GM21786 (cell line): ENCODE measurements at regions not wholly inside any gene's neighbourhood (a gene's known extent, or its start where the extent isn't known, plus 50 kb on each side); places are given as distances from the start of the nearest gene placed in this dataset.
"Not testable (repeated sequence)": the region's sequence is repeated elsewhere in the genome, so short reads cannot be mapped to it uniquely, and the experiment has no call there.

Experiments used
- ATAC-seq: cut with Tn5 transposase; IDR thresholded peaks from one replicate; pipeline ENCODE4 v1.9.1; 2021; ENCODE audit not compliant: unreplicated experiment

DNA sequence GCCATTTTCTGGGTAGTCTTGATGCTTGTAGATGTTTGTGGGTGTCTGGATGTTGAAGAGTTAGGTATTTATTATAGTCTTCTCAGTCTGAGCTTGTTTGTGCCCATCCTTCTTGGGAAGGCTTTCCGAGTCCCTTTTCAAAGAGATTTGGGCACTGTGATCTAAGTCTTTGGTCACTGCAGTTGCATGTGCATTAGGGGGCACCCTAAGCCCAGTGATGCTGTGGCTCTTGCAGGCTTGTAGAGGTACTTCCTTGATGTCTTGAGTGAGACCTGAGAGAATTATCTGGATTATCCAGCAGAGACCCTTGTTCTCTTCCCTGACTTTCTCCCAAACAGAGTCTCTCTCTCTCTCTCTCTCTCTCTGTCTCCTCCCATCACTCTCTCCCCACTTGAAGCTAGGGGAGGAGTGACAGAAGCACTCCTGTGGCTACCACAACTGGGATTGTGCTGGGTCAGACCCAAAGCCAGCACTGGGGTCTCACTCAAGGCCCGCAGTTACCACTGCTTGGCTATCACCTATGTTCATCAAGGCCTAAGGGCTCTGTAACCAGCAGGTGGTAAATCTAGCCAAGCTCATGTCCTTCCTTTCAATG is 68.5 kb downstream of the TMCO5A start:
- no peak for ATAC-seq

DNA sequence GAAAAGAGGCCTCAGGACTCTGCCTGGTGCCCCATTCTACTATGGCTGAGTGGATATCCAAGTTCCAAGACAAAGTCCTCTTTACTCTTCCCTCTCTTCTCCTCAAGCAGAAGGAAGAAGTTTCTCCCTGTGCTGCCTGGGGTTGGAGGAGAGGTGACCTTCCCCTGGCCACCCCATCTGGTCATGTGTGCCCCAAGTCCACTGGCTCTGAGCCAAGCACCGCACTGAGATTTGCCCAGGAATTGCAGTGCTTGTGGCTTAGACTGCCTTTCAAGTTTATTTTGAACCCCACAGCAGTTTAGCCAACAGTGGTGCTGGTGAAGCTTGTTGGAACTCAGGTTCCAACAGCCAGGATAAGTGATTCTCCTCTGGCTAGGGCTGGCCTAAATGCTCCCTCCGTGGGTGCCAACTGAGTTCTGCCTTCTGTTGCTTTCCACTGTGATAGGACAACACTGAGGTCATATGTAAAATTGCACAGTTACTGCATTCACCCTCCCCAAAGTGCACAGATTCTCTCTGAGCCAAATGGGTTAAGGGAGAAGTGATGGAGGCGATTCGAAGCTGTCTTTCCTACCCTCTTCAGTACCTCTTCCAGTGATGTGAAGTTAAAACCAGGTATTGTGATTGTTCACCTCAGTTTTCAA is 69.9 kb downstream of the TMCO5A start:
- ATAC-seq, result no peak

DNA sequence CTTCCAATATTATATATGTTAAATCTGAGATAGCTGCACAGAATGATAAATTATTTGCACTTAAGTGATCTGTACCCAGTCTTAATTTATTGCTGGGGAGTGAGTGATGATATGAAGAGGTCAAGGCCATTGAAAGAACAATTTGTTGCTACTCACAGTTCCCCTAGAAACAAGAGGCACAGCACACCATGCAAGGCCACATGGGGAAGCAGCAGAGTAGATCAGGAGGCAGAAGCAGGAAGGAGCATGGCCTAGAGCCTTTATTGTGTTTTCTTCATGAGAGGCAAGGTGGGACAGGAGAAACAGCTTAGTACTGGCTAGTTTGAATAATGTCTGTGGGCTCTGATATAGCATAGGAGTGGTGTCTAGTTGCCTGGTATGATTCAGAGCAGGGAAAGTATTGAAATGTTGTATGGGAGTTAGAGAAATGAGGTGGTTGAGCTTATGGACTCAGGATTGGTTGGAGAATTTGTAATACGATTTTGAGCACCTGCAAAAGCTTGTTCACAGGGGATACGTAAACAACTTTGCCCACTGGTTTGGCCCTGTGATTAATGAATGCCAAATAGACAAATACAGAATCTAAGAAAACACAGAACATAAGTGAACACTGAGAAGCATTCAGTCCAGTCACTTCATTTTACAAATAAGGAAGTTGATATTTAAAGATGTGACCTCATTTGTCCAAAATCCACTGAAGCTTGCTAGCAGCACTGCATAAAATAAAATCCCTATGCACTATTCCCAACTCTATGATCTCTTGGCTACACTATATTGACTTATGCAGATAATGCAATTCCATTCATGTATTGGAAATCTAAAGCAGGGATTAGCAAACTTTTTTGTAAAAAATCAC is 71.7 kb downstream of the TMCO5A start:
- no peak for ATAC-seq

DNA sequence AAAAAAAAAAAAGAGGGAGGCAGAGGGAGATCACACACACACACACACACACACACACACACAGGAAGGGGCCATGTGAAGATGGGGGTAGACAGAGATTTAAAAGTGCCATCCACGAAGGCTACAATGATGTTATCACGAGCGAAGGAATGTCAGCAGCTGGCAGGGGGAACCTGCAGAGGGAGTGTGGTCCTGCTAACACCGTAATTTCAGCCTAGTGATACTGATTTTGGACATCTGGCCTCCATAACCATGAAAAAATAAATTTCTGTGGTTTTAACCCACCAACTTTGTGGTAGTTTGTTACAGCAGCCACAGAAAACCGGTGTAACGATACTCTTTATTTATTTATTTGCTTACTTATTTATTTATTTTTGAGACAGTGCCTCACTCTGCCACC is 76.0 kb downstream of the TMCO5A start:
- ATAC-seq, result no peak

DNA sequence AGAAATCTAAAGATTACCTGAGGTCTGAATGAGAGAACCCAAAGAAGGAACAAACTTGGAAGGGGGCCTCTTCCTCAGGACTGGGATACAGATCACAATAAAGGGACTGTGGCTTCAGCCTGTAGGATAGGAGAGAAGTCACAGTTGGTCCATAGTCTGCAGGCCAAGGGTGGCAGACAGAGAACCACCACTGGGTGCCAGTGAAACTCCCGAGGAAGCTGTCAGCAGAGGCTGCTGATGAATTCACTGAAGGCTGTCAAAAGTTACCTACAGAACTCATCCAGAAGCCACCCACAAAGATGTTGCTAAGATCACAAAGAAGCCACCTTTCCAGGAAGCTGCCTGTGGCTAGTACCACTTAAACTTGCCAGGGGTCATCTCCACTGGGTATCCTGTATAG is 78.5 kb downstream of the TMCO5A start:
- no peak for ATAC-seq

DNA sequence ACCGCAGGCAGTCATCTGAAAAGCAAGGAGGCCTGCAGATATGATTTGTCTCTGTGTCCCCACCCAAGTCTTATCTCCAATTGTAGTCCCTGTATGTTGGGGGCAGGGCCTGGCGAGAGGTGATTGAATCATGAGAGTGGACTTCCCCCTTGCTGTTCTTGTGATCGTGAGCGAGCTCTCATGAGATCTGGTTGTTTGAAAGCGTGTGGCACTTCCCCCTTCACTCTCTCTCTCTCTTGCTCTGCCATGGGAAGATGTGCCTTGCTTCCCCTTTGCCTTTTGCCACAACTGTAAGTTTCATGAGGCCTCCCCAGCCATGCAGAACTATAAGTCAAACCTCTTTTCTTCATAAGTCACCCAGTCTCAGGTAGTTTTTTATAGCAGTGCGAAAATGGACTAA is 83.3 kb downstream of the TMCO5A start:
- no peak for ATAC-seq

DNA sequence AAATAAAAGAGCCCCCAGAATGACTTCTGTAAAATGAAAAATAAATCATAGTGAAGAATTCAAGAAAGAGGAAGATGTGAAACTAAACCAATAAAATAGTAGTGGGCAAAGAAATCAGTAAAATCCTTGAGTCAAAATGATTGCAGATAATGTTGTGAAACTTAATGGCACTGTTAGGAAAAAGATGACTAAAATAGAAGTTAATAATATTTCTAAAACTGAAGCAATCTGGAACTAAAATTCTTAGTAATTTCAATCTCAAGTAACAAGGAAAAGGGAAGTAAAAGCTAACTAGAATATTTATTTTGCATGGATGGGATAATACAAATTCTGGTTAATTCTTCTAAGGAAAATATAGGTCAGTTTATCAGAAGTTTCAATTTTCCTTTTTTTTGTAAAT is 84.6 kb downstream of the TMCO5A start:
- no peak for ATAC-seq

DNA sequence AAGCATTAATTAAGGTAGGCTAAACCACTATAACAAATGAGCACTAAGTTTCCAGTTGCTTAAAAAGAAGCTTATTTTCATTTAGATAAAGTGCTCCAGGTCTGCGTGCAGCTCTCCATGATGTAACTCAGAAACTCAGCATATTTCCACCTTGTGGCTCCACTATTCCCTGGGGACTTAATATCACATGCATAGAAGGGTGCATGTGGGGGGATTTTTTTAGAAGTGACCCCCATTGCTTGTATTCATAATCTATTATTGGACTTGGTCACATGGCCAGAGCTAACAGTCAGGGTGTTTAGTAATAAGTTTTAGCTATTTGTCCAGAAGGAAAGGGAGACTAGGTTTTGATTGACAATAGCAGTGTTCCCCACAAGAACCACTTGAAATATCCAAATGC is 86.8 kb downstream of the TMCO5A start:
- peak; percentile 62 for ATAC-seq

DNA sequence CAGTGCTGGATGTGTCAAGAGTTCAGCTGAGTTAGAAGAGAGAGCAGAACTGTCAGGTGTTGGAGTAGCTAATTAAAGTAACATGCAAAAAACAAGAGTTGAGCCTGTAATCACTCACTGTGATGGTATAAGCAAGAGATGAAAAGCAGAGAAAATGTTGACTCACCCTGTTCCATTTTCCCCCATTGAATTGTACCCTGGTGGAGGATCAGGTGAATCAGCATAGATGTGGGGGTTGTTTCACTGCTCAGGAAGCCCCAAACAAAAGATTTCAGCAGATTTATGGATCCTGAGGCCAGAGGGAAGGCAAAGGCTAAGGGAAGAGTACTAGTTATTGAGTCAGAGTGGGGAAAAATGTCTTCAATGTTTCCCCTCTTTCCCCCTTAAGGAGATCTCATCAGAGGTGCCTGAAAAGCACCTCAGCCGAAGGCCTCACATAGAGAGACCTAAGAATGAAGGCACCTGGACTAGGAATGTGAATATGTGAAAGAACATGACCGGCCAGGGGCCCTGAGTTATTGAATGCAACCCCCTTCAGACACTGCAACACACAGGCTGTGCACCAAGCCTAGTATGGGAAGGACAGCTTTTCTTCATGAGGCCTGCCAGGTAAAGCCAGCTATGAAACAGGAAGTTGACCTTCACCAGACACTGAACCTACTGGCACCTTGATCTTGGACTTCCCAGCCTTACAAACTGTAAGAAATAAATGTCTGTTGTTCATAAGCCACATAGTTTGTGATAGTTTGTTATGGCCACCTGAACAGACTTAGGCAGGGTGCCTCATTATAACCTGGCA is 90.1 kb downstream of the TMCO5A start:
- ATAC-seq, result no peak

DNA sequence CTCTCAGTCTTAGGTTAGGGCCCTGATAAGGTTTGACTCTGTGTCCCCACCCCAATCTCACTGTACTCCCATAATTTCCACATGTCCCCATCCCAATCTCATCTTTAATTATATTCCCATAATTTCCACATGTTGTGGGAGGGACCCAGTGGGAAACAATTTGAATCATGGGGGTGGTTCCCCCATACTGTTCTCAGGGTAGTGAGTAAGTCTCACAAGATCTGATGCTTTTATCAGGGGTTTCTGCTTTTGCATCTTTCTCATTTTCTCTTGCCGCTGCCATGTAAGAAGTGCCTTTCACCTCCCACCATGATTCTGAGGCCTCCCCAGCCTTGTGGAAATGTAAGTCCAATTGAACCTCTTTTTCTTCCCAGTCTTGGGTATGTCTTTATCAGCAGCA is 91.2 kb downstream of the TMCO5A start:
- not testable (repeated sequence) for ATAC-seq

DNA sequence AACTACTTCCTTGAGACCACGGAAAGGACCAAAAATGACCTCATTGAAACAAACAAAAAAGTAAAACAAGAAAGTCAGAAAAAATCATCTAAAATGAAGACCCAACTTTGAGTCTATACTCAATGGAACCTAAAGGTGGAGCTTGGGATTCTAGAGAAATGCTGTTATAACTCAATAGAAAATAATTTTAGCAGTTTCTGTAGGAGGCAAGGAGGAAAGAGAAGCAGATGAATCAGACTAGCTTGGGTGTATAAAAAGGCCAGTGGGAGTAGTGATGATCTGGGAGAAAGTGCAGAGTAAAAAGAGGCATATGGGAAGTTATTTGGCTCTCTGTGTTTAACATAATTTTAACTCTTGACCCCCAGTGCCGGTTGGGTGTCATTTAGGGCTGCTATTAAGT is 94.4 kb downstream of the TMCO5A start:
- no peak for ATAC-seq

DNA sequence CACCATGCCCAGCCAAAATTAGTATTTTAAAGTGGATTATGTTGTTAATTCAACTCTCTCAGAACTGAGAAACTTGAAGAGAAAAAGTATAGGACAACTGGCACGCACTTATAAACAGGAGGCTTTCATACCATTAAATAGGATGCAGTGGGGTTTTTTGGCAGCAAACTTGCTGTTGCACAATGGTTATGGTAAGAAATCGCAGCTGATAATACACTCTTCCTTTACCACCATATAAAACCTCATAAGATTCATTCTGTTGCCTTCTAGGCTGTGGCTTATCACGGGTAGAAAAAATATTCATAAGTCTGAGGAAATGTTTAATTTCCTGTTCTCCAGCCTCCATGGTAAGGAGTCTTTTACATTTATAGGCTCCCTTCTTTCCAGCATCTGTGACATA is 95.3 kb downstream of the TMCO5A start:
- no peak for ATAC-seq

DNA sequence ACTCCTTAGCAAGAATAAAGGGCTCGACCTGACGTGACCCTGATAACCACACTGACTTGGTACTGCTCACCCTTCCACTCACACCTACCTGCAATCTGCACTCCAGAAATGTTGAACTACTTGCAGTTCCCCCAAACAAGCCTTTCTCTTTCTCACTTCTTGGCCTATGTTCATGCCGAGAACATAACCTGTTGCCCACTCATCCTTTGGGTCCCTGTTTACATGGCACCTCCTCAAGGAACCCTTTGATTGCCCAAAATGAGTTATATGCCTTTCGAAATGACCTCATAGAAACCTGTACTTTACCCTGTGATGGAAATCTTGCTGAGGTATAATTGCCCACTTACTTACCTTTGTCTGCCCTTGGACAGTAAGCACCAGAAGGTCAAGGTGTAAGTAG is 96.2 kb downstream of the TMCO5A start:
- ATAC-seq, result no peak

DNA sequence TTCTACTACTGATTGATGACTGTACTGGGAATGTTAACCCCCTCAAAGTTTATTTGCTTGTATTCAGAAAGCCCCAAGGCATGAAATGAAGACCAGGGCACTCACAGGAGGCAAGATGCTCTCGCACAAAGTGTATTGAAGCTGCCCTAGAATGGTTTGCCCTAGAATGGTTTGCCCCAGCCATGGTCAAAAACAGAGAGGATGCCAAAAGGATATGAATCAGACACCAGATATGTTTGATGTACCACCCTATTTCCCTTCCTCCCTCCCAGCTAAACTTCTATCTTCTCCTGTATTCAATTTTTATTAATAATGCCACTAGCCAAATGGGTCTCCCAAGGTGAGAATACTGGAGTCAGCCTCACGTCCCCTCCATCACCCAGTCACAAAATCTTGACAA is 101.3 kb downstream of the TMCO5A start:
- no peak for ATAC-seq

DNA sequence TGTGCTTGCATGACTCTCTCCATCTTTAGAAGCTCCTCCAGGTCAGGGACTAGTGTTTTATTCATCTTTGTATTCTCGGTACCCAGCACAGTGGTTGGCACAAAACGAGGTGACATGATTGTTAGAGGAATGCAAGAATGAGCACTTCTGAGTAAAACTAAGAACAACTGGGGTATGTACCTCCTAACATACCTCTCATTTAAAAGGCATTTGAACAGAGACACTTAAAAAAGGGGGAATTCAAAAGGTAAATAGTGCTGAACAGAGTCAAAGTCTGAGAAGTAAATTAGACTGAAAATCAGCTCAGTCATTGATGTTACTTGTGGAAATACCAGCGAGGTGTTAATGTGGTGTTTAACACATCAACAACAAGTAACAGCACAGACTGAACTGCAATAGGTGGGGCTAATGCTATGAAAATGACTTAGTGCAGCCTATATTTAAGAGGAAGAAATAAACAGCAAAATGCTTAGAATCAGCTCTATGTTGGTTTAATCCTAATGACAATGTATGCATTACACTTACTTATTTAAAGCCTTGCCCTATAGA is 102.4 kb downstream of the TMCO5A start:
- no peak for ATAC-seq

DNA sequence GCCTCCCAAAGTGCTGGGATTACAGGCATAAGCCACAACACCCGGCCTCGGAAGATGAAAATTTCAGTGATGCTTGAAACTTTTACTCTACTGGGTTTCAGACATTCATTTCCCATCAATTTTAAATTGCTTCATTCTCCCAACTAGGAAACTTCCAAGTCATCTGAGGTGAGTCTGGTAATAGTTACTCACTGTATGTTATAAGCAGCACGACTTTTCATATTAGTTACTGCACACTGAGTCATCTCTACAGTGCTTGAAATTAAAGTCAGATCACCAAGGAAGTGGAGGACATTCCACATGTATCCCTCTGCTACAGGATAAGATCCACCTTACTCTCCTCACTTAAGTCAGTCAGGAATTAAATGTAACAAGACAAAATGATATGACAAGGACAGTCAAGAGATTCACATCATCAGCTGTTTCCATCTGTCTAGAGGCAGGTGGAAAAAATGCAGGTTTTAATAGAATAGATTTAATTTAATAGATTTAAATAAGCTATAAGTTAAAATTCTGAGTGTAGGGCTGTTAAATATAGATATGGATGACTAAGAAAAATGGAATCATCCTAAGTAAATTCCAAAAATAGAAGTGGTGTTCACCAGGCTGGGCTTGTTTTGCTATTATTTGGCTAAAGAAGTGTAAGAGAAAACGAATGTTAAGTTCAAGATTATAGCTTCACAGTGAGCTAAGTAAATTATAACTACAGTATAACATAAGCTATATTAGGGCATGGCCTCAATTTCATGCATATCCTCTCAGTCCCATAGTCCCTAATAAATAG is 104.4 kb downstream of the TMCO5A start:
- no peak for ATAC-seq

DNA sequence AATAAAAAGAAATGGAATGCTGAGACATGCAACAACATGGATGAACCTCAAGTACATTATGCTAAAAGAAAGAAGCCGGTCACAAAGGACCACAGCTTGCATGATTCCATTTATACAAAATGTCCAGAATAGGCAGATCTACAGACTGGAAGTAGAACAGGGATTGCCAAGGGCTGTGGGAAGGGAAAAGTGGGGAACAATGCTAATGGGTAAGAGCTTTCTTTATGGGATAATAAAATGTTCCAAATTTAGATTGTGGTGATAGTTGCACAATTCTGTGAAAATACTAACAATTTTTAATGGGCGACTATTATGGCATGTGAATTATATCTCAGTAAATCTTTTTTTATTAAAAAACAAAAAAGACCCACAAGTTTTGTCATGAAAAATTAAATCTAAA is 106.2 kb downstream of the TMCO5A start:
- no peak for ATAC-seq

DNA sequence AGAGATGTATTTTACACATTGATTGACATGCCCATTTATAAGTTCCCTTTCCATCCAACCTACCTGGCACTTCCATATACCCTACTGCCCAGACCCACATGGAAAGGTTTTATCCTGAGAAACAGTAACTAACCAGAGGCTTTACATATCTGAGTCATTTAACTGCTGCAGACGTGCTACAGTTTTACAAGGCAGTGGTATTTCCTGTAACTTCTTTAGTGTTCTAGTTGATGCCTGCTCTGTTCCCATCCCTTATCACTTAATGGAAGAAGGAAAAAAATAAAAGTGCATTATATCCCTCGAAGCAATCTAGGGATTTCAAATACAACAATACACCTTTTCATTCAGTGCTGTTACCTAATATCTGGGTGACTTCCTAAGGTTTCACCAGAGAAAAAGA is 107.1 kb downstream of the TMCO5A start:
- no peak for ATAC-seq

DNA sequence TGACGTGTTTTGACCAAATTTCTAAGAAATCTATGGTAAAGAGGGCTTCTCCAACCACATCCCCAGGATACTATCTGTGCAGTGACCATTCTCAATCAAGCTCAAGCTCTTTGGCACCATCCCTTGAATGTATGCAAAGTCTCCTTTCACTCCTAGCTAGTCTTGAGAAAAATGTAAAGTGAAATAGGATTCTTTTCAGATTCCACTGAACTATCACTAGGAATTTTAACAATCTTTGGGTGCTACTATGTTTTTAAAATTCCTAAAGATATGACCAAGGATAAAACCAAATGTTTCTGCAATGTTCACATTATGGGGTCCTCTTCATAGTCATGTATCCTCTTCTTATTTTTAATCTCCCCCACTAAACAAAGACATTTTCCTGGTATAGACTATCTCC is 107.8 kb downstream of the TMCO5A start:
- no peak for ATAC-seq

DNA sequence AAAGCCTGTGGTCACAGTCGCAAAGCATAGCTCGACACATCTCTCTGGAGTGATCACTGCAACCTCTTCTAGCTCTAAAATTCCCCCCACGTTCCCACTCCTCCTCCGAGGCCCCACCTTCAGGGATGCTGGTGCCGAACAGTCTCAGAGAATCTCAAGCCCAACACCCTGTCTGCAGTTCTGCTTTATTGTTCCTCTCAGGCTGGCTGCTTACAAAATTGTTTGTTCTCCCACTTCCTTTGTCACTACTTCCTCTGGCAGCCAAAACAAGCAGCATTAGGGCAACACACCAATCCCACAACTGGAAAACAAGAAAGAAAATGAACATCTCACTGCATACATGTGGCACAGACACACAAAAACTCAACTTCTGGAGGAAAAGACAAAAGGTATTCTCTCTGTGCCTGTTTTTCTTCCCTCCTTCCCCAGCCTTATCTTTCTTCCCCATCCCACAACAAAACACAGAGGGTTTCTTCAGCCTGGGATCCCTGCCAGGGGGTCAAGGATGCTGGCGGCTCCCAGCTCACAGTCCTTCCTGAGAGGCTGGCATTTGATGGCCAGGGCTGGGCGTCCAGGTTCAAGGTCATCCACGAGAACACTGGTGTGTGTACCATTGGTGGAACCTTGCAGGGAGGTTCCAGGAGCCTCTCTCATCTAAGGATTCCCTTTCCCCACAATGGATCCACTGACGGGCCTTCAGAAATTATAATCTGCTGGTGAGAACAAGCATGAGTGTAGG is 108.4 kb downstream of the TMCO5A start:
- no peak for ATAC-seq
